HepG2 (cell line): ENCODE measurements at regions not wholly inside any gene's neighbourhood (a gene's known extent, or its start where the extent isn't known, plus 50 kb on each side); places are given as distances from the start of the nearest gene placed in this dataset.

Experiments used
- ATAC-seq: fragments of 200-7000 bp; cut with Tn5 transposase; 3 replicates; pipeline ENCODE4 v1.9.1; 2020; ENCODE audit warnings: mild to moderate bottlenecking, moderate library complexity
- BruUV-seq: library from RNA; stranded (reverse); fragments of 400-500 nt; replicated peaks from 2 replicates; lab custom pipeline; 2021; lab: Mats Ljungman, UMichigan
- CTCF ChIA-PET: fragments of 300-600 bp; formaldehyde crosslinking; extraction: SDS; loops from one replicate; lab custom pipeline; 2021; ENCODE audit warnings: low total read pairs, inconsistent platforms, low intra/inter-chr PET ratio; lab: Yijun Ruan, JAX
- POLR2A ChIA-PET: fragments of 350-600 bp; sonication (Branson Sonifier 250); formaldehyde crosslinking; loops from one replicate; lab custom pipeline; 2020; ENCODE audit warnings: antibody characterized with exemption, inconsistent platforms; lab: Yijun Ruan, JAX
- DNase-seq: peaks from one replicate; pipeline ENCODE4 v3.0.0-alpha.2; 2015; ENCODE audit warnings: low spot score
- FAIRE-seq: peaks from 3 replicates; lab custom pipeline; 2011; peaks lifted over from hg19 to GRCh38; lab: Jason Lieb, UNC
- H2AFZ ChIP-seq: one replicate; pipeline ENCODE4 v1.6.1; 2011; ENCODE audit warnings: low read length, inconsistent platforms
- H3K27ac ChIP-seq: fragments of 300-600 bp; 3 replicates; pipeline ENCODE4 v1.8.0; 2011; ENCODE audit warnings: mixed run types, mild to moderate bottlenecking, mixed read lengths, low read length, inconsistent platforms; ENCODE audit not compliant: insufficient read depth; ENCODE audit errors: extremely low read length
- H3K27me3 ChIP-seq, 2 experiments: fragments of 200-600 bp in 1 of 2; 2 replicates in 1 of 2; 3 replicates in 1 of 2; pipeline versions ENCODE4 v1.6.0 to v1.8.0; 2011; ENCODE audit warnings: low read length in 2 of 2, mild to moderate bottlenecking in 2 of 2, moderate library complexity in 2 of 2, inconsistent platforms in 1 of 2; ENCODE audit not compliant: insufficient read depth in 2 of 2, control insufficient read depth in 1 of 2
- H3K36me3 ChIP-seq, 2 experiments: fragments of 200-600 bp in 1 of 2; replicated peaks in 1 of 2; 2 replicates in 1 of 2; 3 replicates in 1 of 2; pipeline versions ENCODE4 v1.5.1 to v1.8.0; 2011; ENCODE audit warnings: low read length in 2 of 2, inconsistent platforms in 1 of 2; ENCODE audit not compliant: insufficient read depth in 2 of 2, control insufficient read depth in 1 of 2
- H3K4me1 ChIP-seq: 2 replicates; pipeline ENCODE4 v1.5.1; 2012; ENCODE audit warnings: low read length, inconsistent platforms; ENCODE audit not compliant: insufficient read depth
- H3K4me2 ChIP-seq: 2 replicates; pipeline ENCODE4 v1.6.0; 2011; ENCODE audit warnings: low read depth, low read length, inconsistent platforms
- H3K4me3 ChIP-seq, 3 experiments: fragments of 200-600 bp in 1 of 3; sonication (generic), shearing (Covaris generic) in 1 of 3; replicated peaks in 1 of 3; 2 replicates each; pipeline ENCODE4 v1.5.1; 2011 to 2016; ENCODE audit warnings: low read length in 3 of 3, inconsistent platforms in 2 of 3, low read depth in 2 of 3, mild to moderate bottlenecking in 2 of 3, control low read depth in 1 of 3, mixed read lengths in 1 of 3; ENCODE audit not compliant: insufficient read depth in 1 of 3
- H3K79me2 ChIP-seq: one replicate; pipeline ENCODE4 v1.6.1; 2011; ENCODE audit warnings: low read length, inconsistent platforms; ENCODE audit not compliant: insufficient read depth
- H3K9ac ChIP-seq: 2 replicates; pipeline ENCODE4 v1.6.0; 2011; ENCODE audit warnings: mild to moderate bottlenecking, low read depth, low read length, inconsistent platforms; ENCODE audit not compliant: insufficient read depth
- H3K9me3 ChIP-seq: 2 replicates; pipeline ENCODE4 v1.5.1; 2012; ENCODE audit warnings: mild to moderate bottlenecking, low read length
- H4K20me1 ChIP-seq: 2 replicates; pipeline ENCODE4 v1.6.0; 2011; ENCODE audit warnings: inconsistent platforms, mild to moderate bottlenecking, low read length, moderate library complexity; ENCODE audit not compliant: insufficient read depth
- EED ChIP-seq: sonication (generic); formaldehyde crosslinking; IDR thresholded peaks from 2 replicates; pipeline ENCODE4 v1.5.0; 2020; ENCODE audit warnings: mild to moderate bottlenecking, missing genetic modification reagents
- MYPOP ChIP-seq: sonication (generic); formaldehyde crosslinking; IDR thresholded peaks from 2 replicates; pipeline ENCODE4 v1.8.1; 2023; ENCODE audit warnings: mild to moderate bottlenecking, moderate library complexity, missing genetic modification reagents
- NFE2 ChIP-seq: sonication (generic); formaldehyde crosslinking; IDR thresholded peaks from 2 replicates; pipeline ENCODE4 v1.4.0; 2020; ENCODE audit warnings: missing genetic modification reagents
- NFKB2 ChIP-seq: sonication (generic); formaldehyde crosslinking; IDR thresholded peaks from 2 replicates; pipeline ENCODE4 v1.4.0; 2020; ENCODE audit warnings: missing genetic modification reagents, borderline replicate concordance
- SNAPC2 ChIP-seq: sonication (generic); formaldehyde crosslinking; IDR thresholded peaks from 2 replicates; pipeline ENCODE4 v1.8.1; 2022; ENCODE audit warnings: mild to moderate bottlenecking, missing genetic modification reagents
- SP5 ChIP-seq: IDR thresholded peaks from 2 replicates; pipeline ENCODE4 v1.6.1; 2016; ENCODE audit warnings: low read depth, borderline replicate concordance
- TGIF2 ChIP-seq: IDR thresholded peaks from 2 replicates; pipeline ENCODE4 v1.6.1; 2016; ENCODE audit warnings: control low read depth, missing compliant biosample characterization
- ZFP36L1 ChIP-seq: sonication (generic); formaldehyde crosslinking; IDR thresholded peaks from 2 replicates; pipeline ENCODE4 v1.8.0; 2022; ENCODE audit warnings: mild to moderate bottlenecking, missing genetic modification reagents, moderate library complexity
- ZNF343 ChIP-seq: sonication (generic); formaldehyde crosslinking; IDR thresholded peaks from 2 replicates; pipeline ENCODE4 v1.4.0; 2020; ENCODE audit warnings: mild to moderate bottlenecking, missing genetic modification reagents
- ZNF407 ChIP-seq: sonication (generic); formaldehyde crosslinking; IDR thresholded peaks from one replicate; pipeline ENCODE4 v1.5.1; 2020; ENCODE audit warnings: mild to moderate bottlenecking, missing genetic modification reagents; ENCODE audit errors: not compliant biosample characterization
- ZNF543 ChIP-seq: sonication (generic); formaldehyde crosslinking; IDR thresholded peaks from 2 replicates; pipeline ENCODE4 v1.4.0; 2020; ENCODE audit warnings: mild to moderate bottlenecking, missing genetic modification reagents
- WGBS: methylation state at CpG from one replicate; pipeline ENCODE4 v1.1.6; 2017; ENCODE audit warnings: low lambda C conversion rate; 5-methylcytosine and 5-hydroxymethylcytosine counted together
- in situ Hi-C: cut with HindIII; loops from 2 replicates; pipeline ENCODE4 v1.10.0; 2017; ENCODE audit warnings: low pct_unique_long_range_greater_than_20kb; ENCODE audit not compliant: extremely low pct_ligation_motif_present
- intact Hi-C: fragments of 100-400 bp; cut with micrococcal nuclease; formaldehyde crosslinking; loops from one replicate; pipeline ENCODE4 v1.10.0; 2022; ENCODE audit not compliant: unreplicated experiment
- TF ChIP-seq, protein P1 (sequence below): sonication (generic); formaldehyde crosslinking; IDR thresholded peaks from 2 replicates; pipeline ENCODE4 v1.8.0; 2023; ENCODE audit warnings: mild to moderate bottlenecking, missing genetic modification reagents
- TF ChIP-seq, protein P2 (sequence below): sonication (generic); formaldehyde crosslinking; IDR thresholded peaks from 2 replicates; pipeline ENCODE4 v1.9.0; 2021; ENCODE audit warnings: missing genetic modification reagents, mild to moderate bottlenecking, borderline replicate concordance

DNA sequence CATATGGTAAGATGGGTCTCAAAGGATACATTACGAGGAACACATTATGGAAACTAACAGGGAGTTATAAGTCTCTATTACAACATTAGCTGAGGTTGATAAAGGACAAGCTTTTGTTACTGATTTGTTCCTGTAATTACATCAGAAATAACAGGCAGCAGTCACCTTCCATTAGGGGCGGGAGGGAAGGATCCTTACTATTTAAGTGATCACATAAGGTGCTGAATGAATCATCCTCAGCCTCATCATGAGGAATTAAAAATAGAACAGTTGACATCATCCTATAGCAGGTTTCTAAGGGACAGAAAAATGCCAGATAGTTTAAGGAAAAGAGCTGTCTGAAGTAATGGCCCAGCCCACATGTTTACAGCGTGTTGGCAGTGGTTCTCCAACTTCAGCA, 86.9 kb upstream of the MGAT5 start:
- no peak for FAIRE-seq
- no peak overlapping the region for H3K4me3 ChIP-seq
- no peaks in the 10 kb centered on the region for H3K4me1 ChIP-seq
- H3K27me3 ChIP-seq: no peaks in the 10 kb centered on the region
- POLR2A ChIA-PET: no interaction called here
- ATAC-seq: no peak
- H4K20me1 ChIP-seq: peaks cover 4% of the 10 kb centered on the region
- DNase-seq: no peak
- intact Hi-C loops (no loop called here), in situ Hi-C loops (no loop called here)
- H2AFZ ChIP-seq: no peak overlapping the region
- WGBS: 94% methylated on average over 3 of the region's 3 CpGs
- H3K36me3 ChIP-seq: no peaks in the 10 kb centered on the region
- no TSS peak for BruUV-seq
- CTCF ChIA-PET: no interaction called here
- no peak overlapping the region for H3K9ac ChIP-seq
- no peak overlapping the region for H3K4me2 ChIP-seq
- H3K27ac ChIP-seq: no peak overlapping the region
- H3K79me2 ChIP-seq: peaks cover 32% of the 10 kb centered on the region
- no peaks in the 10 kb centered on the region for H3K9me3 ChIP-seq
- TF ChIP-seq NFE2 (CRISPR knock-in tag) (no peak), ZNF543 (CRISPR knock-in tag) (no peak), SNAPC2 (CRISPR knock-in tag) (no peak), TGIF2 (CRISPR knock-in tag) (no peak), EED (CRISPR knock-in tag) (no peak), ZNF343 (CRISPR knock-in tag) (no peak), ZNF407 (CRISPR knock-in tag) (no peak), MYPOP (CRISPR knock-in tag) (no peak), NFKB2 (CRISPR knock-in tag) (no peak), ZFP36L1 (CRISPR knock-in tag) (no peak), SP5 (no peak)
- TF ChIP-seq, protein P1, sequence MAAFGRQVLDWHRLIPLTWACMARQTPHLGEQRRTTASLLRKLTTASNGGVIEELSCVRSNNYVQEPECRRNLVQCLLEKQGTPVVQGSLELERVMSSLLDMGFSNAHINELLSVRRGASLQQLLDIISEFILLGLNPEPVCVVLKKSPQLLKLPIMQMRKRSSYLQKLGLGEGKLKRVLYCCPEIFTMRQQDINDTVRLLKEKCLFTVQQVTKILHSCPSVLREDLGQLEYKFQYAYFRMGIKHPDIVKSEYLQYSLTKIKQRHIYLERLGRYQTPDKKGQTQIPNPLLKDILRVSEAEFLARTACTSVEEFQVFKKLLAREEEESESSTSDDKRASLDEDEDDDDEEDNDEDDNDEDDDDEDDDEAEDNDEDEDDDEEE (CRISPR knock-in tag): no peak
- TF ChIP-seq, protein P2, sequence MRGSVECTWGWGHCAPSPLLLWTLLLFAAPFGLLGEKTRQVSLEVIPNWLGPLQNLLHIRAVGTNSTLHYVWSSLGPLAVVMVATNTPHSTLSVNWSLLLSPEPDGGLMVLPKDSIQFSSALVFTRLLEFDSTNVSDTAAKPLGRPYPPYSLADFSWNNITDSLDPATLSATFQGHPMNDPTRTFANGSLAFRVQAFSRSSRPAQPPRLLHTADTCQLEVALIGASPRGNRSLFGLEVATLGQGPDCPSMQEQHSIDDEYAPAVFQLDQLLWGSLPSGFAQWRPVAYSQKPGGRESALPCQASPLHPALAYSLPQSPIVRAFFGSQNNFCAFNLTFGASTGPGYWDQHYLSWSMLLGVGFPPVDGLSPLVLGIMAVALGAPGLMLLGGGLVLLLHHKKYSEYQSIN (CRISPR knock-in tag): no peak
